Breast epithelium (tissue), 4 donors: ENCODE measurements at regions not wholly inside any gene's neighbourhood (a gene's known extent, or its start where the extent isn't known, plus 50 kb on each side); places are given as distances from the start of the nearest gene placed in this dataset.

Experiments used
- DNase-seq, 2 donors: peaks; one replicate each; pipeline ENCODE4 v3.0.0-alpha.2; 2019; ENCODE audit warnings: low spot score in 2 of 2
- H3K27ac ChIP-seq, 2 donors: fragments of 200-600 bp; sonication (generic) in 1 of 2; one replicate each; pipeline ENCODE4 v1.5.1; 2016 to 2019; ENCODE audit warnings: mild to moderate bottlenecking in 1 of 2
- H3K27me3 ChIP-seq, 2 donors: fragments of 200-600 bp; sonication (generic) in 1 of 2; one replicate each; pipeline versions ENCODE4 v1.5.1 to v1.6.0; 2017 to 2019; ENCODE audit warnings: control low read depth in 1 of 2, mild to moderate bottlenecking in 1 of 2
- H3K36me3 ChIP-seq: fragments of 200-600 bp; one replicate; pipeline ENCODE4 v1.5.1; 2019
- H3K4me1 ChIP-seq, 2 donors: fragments of 200-600 bp; sonication (generic); one replicate each; pipeline ENCODE4 v1.5.1; 2016 to 2019; ENCODE audit warnings: control low read depth in 1 of 2
- H3K4me3 ChIP-seq, 3 donors: fragments of 200-600 bp; sonication (generic); 1 replicate in 2 of 3; 2 replicates in 1 of 3; pipeline ENCODE4 v1.5.1; 2016 to 2019; ENCODE audit warnings: mild to moderate bottlenecking in 3 of 3, moderate library complexity in 2 of 3
- H3K9me3 ChIP-seq, 2 donors: fragments of 200-600 bp; sonication (generic) in 1 of 2; one replicate each; pipeline ENCODE4 v1.5.1; 2016 to 2019; ENCODE audit warnings: control low read depth in 1 of 2
- CTCF ChIP-seq, 3 donors: fragments of 450-650 bp; IDR thresholded peaks; one replicate each; pipeline ENCODE4 v1.5.1; 2016 to 2017; ENCODE audit warnings: antibody characterized with exemption in 3 of 3, mild to moderate bottlenecking in 3 of 3, moderate library complexity in 3 of 3
- POLR2A ChIP-seq: fragments of 450-650 bp; IDR thresholded peaks from one replicate; pipeline ENCODE4 v1.6.1; 2016; ENCODE audit warnings: antibody characterized with exemption, mild to moderate bottlenecking, moderate library complexity
- POLR2AphosphoS5 ChIP-seq, 3 donors: sonication (generic); formaldehyde crosslinking; IDR thresholded peaks; one replicate each; pipeline ENCODE4 v1.6.1; 2017; ENCODE audit warnings: antibody characterized with exemption in 3 of 3
- intact Hi-C: fragments of 100-400 bp; cut with DNase I; formaldehyde crosslinking; loops from one replicate; pipeline ENCODE4 v1.15.1; 2023; ENCODE audit warnings: low total_unique reads

DNA sequence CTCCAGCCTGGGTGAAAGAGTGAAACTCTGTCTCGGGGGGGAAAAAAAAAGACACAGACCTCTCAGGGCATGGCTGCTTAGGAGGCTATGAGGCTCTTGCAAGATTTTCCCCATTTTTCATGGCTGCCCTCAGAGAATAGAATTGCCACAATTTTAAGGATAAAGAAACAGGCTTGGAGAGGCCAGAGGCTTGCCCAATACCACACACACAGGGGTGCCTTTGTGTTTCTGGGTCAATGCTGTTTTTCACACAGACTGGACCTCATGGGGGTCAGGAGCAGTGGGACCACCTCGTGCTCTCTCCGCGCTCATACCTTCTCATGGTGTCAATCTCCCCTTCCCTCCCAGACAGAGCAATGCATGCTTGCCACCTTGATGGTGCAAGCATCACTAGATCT, 65.4 kb upstream of the ST3GAL5 start:
- intact Hi-C loops, result no loop called here
- H3K4me3 ChIP-seq, result no peak overlapping the region
- DNase-seq, result no peak
- no peaks in the 10 kb centered on the region for H3K36me3 ChIP-seq
- no peaks in the 10 kb centered on the region for H3K27me3 ChIP-seq
- no peaks in the 10 kb centered on the region for H3K9me3 ChIP-seq
- TF ChIP-seq POLR2AphosphoS5 (IDR thresholded peaks at IDR 0.05) (no peak), CTCF (IDR thresholded peaks at IDR 0.05) (no peak), POLR2A (no peak)
- H3K4me1 ChIP-seq, result no peaks in the 10 kb centered on the region
- peak overlapping the region in 1 of 2 donors; percentile 36 for H3K27ac ChIP-seq

DNA sequence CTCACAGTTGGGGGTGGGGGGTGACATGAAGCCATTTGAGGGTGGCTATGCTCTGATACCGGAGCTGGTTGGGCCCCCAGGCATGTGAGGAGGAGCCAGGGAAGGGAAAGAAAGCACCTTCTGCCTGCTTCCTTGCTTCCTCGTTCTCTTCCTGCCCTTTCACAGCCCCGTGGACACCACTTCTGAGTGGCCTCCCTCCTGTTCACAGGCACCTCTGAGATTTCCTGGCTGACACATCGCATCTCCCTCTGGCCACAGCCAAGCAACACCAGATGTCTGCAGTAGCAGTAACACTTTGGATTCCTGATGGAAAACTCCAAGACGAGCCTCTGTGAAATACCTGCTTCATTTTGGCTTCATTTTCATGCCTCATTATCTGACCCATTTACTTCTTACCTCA, 64.7 kb upstream of the ST3GAL5 start:
- no peaks in the 10 kb centered on the region for H3K27me3 ChIP-seq

DNA sequence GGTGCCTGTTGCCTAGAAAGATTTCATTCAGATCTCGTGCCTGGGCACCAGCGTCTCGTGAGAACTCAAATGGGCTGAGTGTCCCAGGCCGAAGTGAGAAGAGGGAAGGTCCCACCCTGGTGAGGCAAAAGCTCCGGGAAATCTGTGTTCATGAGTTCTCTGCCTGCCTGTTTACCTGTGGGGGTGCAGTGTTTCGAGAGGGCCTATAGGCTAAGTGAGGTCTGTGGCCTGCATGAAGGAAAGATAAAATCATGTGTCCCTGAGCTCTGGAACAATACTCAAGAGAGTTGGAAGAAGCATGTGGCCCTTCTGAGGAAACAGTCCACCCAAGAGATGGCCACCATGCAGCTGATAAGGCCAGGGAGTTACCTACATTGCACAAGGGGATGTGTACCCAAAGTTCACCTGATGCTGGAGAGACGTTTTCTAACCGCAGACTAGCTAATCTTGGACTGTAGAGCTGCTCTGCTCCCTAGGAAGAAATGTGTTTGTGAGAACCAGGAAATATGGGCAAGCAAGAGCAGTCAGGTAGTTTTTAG, 63.5 kb upstream of the ST3GAL5 start:
- no peaks in the 10 kb centered on the region for H3K4me1 ChIP-seq
- peak overlapping the region; percentile 4 to 73 for H3K27ac ChIP-seq
- H3K4me3 ChIP-seq, result no peak overlapping the region

More for the DNA sequence above, 64.7 kb upstream of the ST3GAL5 start:
- TF ChIP-seq POLR2A (no peak), POLR2AphosphoS5 (IDR thresholded peaks at IDR 0.05) (no peak), CTCF (IDR thresholded peaks at IDR 0.05) (no peak)
- H3K36me3 ChIP-seq, result no peaks in the 10 kb centered on the region
- intact Hi-C loops, result no loop called here
- DNase-seq, result no peak
- peak overlapping the region in 1 of 2 donors; percentile 73 for H3K27ac ChIP-seq
- H3K4me3 ChIP-seq, result no peak overlapping the region
- no peaks in the 10 kb centered on the region for H3K9me3 ChIP-seq
- no peaks in the 10 kb centered on the region for H3K4me1 ChIP-seq

GRCh38 chr2:85951351-85952067, 62.7 kb upstream of the ST3GAL5 start:
- Histone ChIP-seq H3K27ac (peak overlapping the region; percentile 4 to 73), H3K9me3 (peaks cover 0 to 5% of the 10 kb centered on the region in 2 donors), H3K36me3 (no peaks in the 10 kb centered on the region), H3K4me3 (no peak overlapping the region), H3K27me3 (no peaks in the 10 kb centered on the region), H3K4me1 (no peaks in the 10 kb centered on the region)
- DNase-seq, result peak in 1 of 2 donors; percentile 60
- no peak for TF ChIP-seq POLR2A
- no peak for TF ChIP-seq CTCF (IDR thresholded peaks at IDR 0.05)
- TF ChIP-seq POLR2AphosphoS5 (IDR thresholded peaks at IDR 0.05), result no peak
- intact Hi-C loops, result no loop called here

More for the DNA sequence above, 63.5 kb upstream of the ST3GAL5 start:
- H3K36me3 ChIP-seq, result no peaks in the 10 kb centered on the region
- DNase-seq, result no peak
- intact Hi-C loops, result no loop called here
- peaks cover 0 to 5% of the 10 kb centered on the region in 2 donors for H3K9me3 ChIP-seq
- TF ChIP-seq POLR2A (no peak), POLR2AphosphoS5 (IDR thresholded peaks at IDR 0.05) (no peak), CTCF (IDR thresholded peaks at IDR 0.05) (no peak)
- H3K27me3 ChIP-seq, result no peaks in the 10 kb centered on the region

DNA sequence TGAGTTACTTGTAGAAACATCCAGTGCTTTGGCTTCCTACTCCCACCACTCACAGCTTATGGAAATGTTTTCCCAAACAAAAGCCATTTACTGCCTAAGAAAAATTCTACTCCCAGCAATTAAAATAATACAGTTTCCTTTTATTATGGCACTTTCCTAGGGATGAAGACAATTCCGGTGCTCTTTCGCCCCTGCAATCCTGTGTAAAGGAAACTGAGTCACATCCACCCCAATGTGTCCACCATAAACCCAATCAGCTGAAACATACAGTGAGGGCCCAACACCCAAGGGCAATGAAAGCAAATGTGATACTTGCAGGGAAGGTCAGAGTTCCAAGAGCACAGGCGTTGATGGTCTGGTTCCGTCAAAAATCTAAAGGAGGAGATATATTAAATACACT, 62.0 kb upstream of the ST3GAL5 start:
- Histone ChIP-seq H3K27ac (no peak overlapping the region), H3K9me3 (peaks cover 0 to 5% of the 10 kb centered on the region in 2 donors), H3K27me3 (no peaks in the 10 kb centered on the region), H3K4me3 (no peak overlapping the region), H3K4me1 (no peaks in the 10 kb centered on the region), H3K36me3 (no peaks in the 10 kb centered on the region)
- no peak for DNase-seq
- intact Hi-C loops, result no loop called here
- TF ChIP-seq POLR2AphosphoS5 (IDR thresholded peaks at IDR 0.05), result no peak
- TF ChIP-seq CTCF (IDR thresholded peaks at IDR 0.05), result no peak
